ENCODE measurements at regions not wholly inside any gene's neighbourhood (a gene's known extent, or its start where the extent isn't known, plus 50 kb on each side); places are given as distances from the start of the nearest gene placed in this dataset.
A peak's percentile ranks its signal among the peaks of the same experiment; 100 is the strongest.

GRCh38 chr2:13193900-13194299, 477.2 kb downstream of the TRIB2 start:
- peak; percentile 34 to 38 (median 35) for TF ChIP-seq CTCF (optimal IDR thresholded peaks at IDR 0.05 in 1 of 3, IDR thresholded peaks at IDR 0.05 in 1 of 3, conservative IDR thresholded peaks at IDR 0.05 in 1 of 3; ENCODE audit: extremely low read depth in 1 of 3, insufficient read depth in 2 of 3, low read length in 3 of 3)
- TF ChIP-seq EZH2 (IDR thresholded peaks at IDR 0.05; ENCODE audit: low read length) = no peak
